ENCODE measurements at regions not wholly inside any gene's neighbourhood (a gene's known extent, or its start where the extent isn't known, plus 50 kb on each side); places are given as distances from the start of the nearest gene placed in this dataset.

GRCh38 chr18:78624646-78625279 is 354.9 kb upstream of the SALL3 start:
- H3K4me1 ChIP-seq (ENCODE audit: insufficient read depth, low read length), result no peaks in the 10 kb centered on the region
- H3K27me3 ChIP-seq (ENCODE audit: control insufficient read depth in 1 of 2, insufficient read depth in 2 of 2, low read length in 2 of 2), result peaks cover 1 to 14% of the 10 kb centered on the region in 2 experiments; a peak in 1 of 5 replicates
- ChIA-PET POLR2A (no interaction called here), CTCF (ENCODE audit: low intra/inter-chr PET ratio, low total read pairs) (no interaction called here)
- TF ChIP-seq SUZ12 (IDR thresholded peaks at IDR 0.05; ENCODE audit: low read depth, low read length) (no peak), MIER3 (CRISPR knock-in tag; IDR thresholded peaks at IDR 0.05; ENCODE audit: borderline replicate concordance) (no peak)
- in situ Hi-C loops (cut with HindIII; ENCODE audit: extremely low pct_ligation_motif_present, low pct_unique_long_range_greater_than_20kb) (no loop called here), intact Hi-C loops (cut with micrococcal nuclease; ENCODE audit: unreplicated experiment) (no loop called here)
- no TSS peak for BruUV-seq (replicated peaks)
- H3K79me2 ChIP-seq (ENCODE audit: insufficient read depth, low read length), result no peaks in the 10 kb centered on the region
- no peak for DNase-seq (ENCODE audit: low spot score)
- no peak overlapping the region for H3K27ac ChIP-seq (ENCODE audit: extremely low read length, insufficient read depth, low read length)
- H3K9me3 ChIP-seq (ENCODE audit: low read length), result no peaks in the 10 kb centered on the region
- H3K4me3 ChIP-seq (replicated peaks in 1 of 3; ENCODE audit: insufficient read depth in 1 of 3, low read depth in 2 of 3, low read length in 3 of 3), result no peak overlapping the region
- no peak for ATAC-seq
- FAIRE-seq, result no peak
- H2AFZ ChIP-seq (ENCODE audit: low read length), result no peak overlapping the region
- no peak overlapping the region for H3K9ac ChIP-seq (ENCODE audit: insufficient read depth, low read depth, low read length)
- no peak overlapping the region for H3K4me2 ChIP-seq (ENCODE audit: low read depth, low read length)
- no peaks in the 10 kb centered on the region for H4K20me1 ChIP-seq (ENCODE audit: insufficient read depth, low read length)
- 7% methylated on average over 9 of the region's 16 CpGs for WGBS (ENCODE audit: low lambda C conversion rate)
- H3K36me3 ChIP-seq (replicated peaks in 1 of 2; ENCODE audit: control insufficient read depth in 1 of 2, insufficient read depth in 2 of 2, low read length in 2 of 2), result no peaks in the 10 kb centered on the region

- in situ Hi-C loops (cut with HindIII; ENCODE audit: extremely low pct_ligation_motif_present, low pct_unique_long_range_greater_than_20kb) (no loop called here), intact Hi-C loops (cut with micrococcal nuclease; ENCODE audit: unreplicated experiment) (no loop called here)
- peak; percentile 61 for TF ChIP-seq ATF7 (IDR thresholded peaks at IDR 0.05)
- no peak for TF ChIP-seq ATF7 (CRISPR knock-in tag; IDR thresholded peaks at IDR 0.05)
- TF ChIP-seq ZNF329 (CRISPR knock-in tag; IDR thresholded peaks at IDR 0.05; ENCODE audit: low read depth), result no peak
- no peak for TF ChIP-seq TARDBP (CRISPR knock-in tag; IDR thresholded peaks at IDR 0.05)
- TF ChIP-seq ZNF337 (CRISPR knock-in tag; IDR thresholded peaks at IDR 0.05; ENCODE audit: borderline replicate concordance, low read depth), result no peak
- DNase-seq (ENCODE audit: low spot score) (no peak), FAIRE-seq (no peak), ATAC-seq (no peak)
- no peaks in the 10 kb centered on the region for H4K20me1 ChIP-seq (ENCODE audit: insufficient read depth, low read length)
- H3K27me3 ChIP-seq (ENCODE audit: control insufficient read depth in 1 of 2, insufficient read depth in 2 of 2, low read length in 2 of 2), result peaks cover 1 to 23% of the 10 kb centered on the region in 2 experiments; a peak in 1 of 5 replicates
- H3K79me2 ChIP-seq (ENCODE audit: insufficient read depth, low read length), result no peaks in the 10 kb centered on the region
- H2AFZ ChIP-seq (ENCODE audit: low read length), result no peak overlapping the region
- H3K4me1 ChIP-seq (ENCODE audit: insufficient read depth, low read length), result no peaks in the 10 kb centered on the region
- POLR2A ChIA-PET, result no interaction called here
- H3K9me3 ChIP-seq (ENCODE audit: low read length), result no peaks in the 10 kb centered on the region
- H3K9ac ChIP-seq (ENCODE audit: insufficient read depth, low read depth, low read length), result no peak overlapping the region
- H3K27ac ChIP-seq (ENCODE audit: extremely low read length, insufficient read depth, low read length), result no peak overlapping the region
- H3K4me3 ChIP-seq (replicated peaks in 1 of 3; ENCODE audit: insufficient read depth in 1 of 3, low read depth in 2 of 3, low read length in 3 of 3), result no peak overlapping the region
- 45% methylated on average over 5 of the region's 5 CpGs for WGBS (ENCODE audit: low lambda C conversion rate)
- no TSS peak for BruUV-seq (replicated peaks)
- CTCF ChIA-PET (ENCODE audit: low intra/inter-chr PET ratio, low total read pairs), result no interaction called here
- no peaks in the 10 kb centered on the region for H3K36me3 ChIP-seq (replicated peaks in 1 of 2; ENCODE audit: control insufficient read depth in 1 of 2, insufficient read depth in 2 of 2, low read length in 2 of 2)
- no peak overlapping the region for H3K4me2 ChIP-seq (ENCODE audit: low read depth, low read length)
Measured at GRCh38 chr18:78625847-78626246, 353.8 kb upstream of the SALL3 start.

Measured in HepG2 (cell line).